ENCODE measurements at regions not wholly inside any gene's neighbourhood (a gene's known extent, or its start where the extent isn't known, plus 50 kb on each side); places are given as distances from the start of the nearest gene placed in this dataset.

GRCh38 chr11:69359735-69360480 lies 66.0 kb downstream of the MYEOV start:
- TF ChIP-seq CTCF (IDR thresholded peaks at IDR 0.05; ENCODE audit: insufficient read depth, low read depth, low read length) = no peak
- no peak for TF ChIP-seq EZH2 (IDR thresholded peaks at IDR 0.05; ENCODE audit: insufficient read depth, low read length)

Measured in astrocyte (in vitro differentiated cells and primary cell).